Aorta (tissue), 5 donors: ENCODE measurements at regions not wholly inside any gene's neighbourhood (a gene's known extent, or its start where the extent isn't known, plus 50 kb on each side); places are given as distances from the start of the nearest gene placed in this dataset.

Experiments
- ATAC-seq: fragments of 200-7000 bp; cut with Tn5 transposase; one replicate; pipeline ENCODE4 v1.9.1; 2022; ENCODE audit warnings: moderate library complexity; ENCODE audit not compliant: low FRiP score
- DNase-seq, 2 donors: peaks; one replicate each; pipeline ENCODE4 v3.0.0-alpha.2; 2020
- H3K27ac ChIP-seq, 2 donors: one replicate each; pipeline ENCODE4 v1.5.1; 2013; ENCODE audit warnings: low read length in 2 of 2, mild to moderate bottlenecking in 2 of 2, moderate library complexity in 2 of 2, control low read depth in 1 of 2, inconsistent platforms in 1 of 2, low read depth in 1 of 2
- H3K27me3 ChIP-seq, 2 donors: one replicate each; pipeline ENCODE4 v1.6.1; 2013; ENCODE audit warnings: control low read depth in 1 of 2, low read length in 1 of 2, mild to moderate bottlenecking in 1 of 2, moderate library complexity in 1 of 2; ENCODE audit not compliant: insufficient read depth in 2 of 2, control insufficient read depth in 1 of 2
- H3K36me3 ChIP-seq, 2 donors: one replicate each; pipeline ENCODE4 v1.6.1; 2013; ENCODE audit warnings: control low read depth in 1 of 2, low read length in 1 of 2, mild to moderate bottlenecking in 1 of 2; ENCODE audit not compliant: insufficient read depth in 2 of 2, control insufficient read depth in 1 of 2
- H3K4me1 ChIP-seq, 2 donors: one replicate each; pipeline ENCODE4 v1.6.1; 2013; ENCODE audit warnings: low read length in 2 of 2, control low read depth in 1 of 2, mild to moderate bottlenecking in 1 of 2, moderate library complexity in 1 of 2; ENCODE audit not compliant: insufficient read depth in 2 of 2, control insufficient read depth in 1 of 2
- H3K4me3 ChIP-seq, 2 donors: one replicate each; pipeline ENCODE4 v1.5.1; 2013; ENCODE audit warnings: low read length in 2 of 2, control low read depth in 1 of 2, mild to moderate bottlenecking in 1 of 2
- H3K9me3 ChIP-seq: one replicate; pipeline ENCODE4 v1.6.1; 2013; ENCODE audit warnings: mild to moderate bottlenecking, low read length; ENCODE audit not compliant: control insufficient read depth
- WGBS, 2 donors: extraction: QIAGEN DNeasy Blood & Tissue Kit; methylation state at CpG; one replicate each; pipeline ENCODE4 v1.1.7; 2013; 5-methylcytosine and 5-hydroxymethylcytosine counted together
- intact Hi-C, 2 donors: fragments of 100-400 bp; cut with DNase I; formaldehyde crosslinking; loops; one replicate each; pipeline versions ENCODE4 v1.14.2 to v1.15.0; 2022
- donor health status: healthy with polysubstance abuse.
- donor health status: Bipolar disorder and iron deficiency.
- donor health status: DM: no; HTN: no; CAD: no.
- donor health status: DM: no; HTN: no; CAD: no.
- donor health status: DM: yes; HTN: yes; CAD: no.

- intact Hi-C loops, result no loop called here
- no peak for ATAC-seq
These were observed 553.9 kb upstream of the POM121L12 start for GRCh38 chr7:52481571-52481970.

GRCh38 chr7:52479990-52480389, 555.4 kb upstream of the POM121L12 start:
- Histone ChIP-seq H3K9me3 (no peaks in the 10 kb centered on the region), H3K27me3 (no peaks in the 10 kb centered on the region), H3K27ac (no peak overlapping the region), H3K4me3 (no peak overlapping the region), H3K36me3 (no peaks in the 10 kb centered on the region), H3K4me1 (no peaks in the 10 kb centered on the region)
- DNase-seq (no peak), ATAC-seq (no peak)
- intact Hi-C loops, result no loop called here

More at GRCh38 chr7:52481571-52481970, 553.9 kb upstream of the POM121L12 start:
- DNase-seq, result no peak
- Histone ChIP-seq H3K4me1 (no peaks in the 10 kb centered on the region), H3K27ac (no peak overlapping the region), H3K27me3 (no peaks in the 10 kb centered on the region), H3K36me3 (no peaks in the 10 kb centered on the region), H3K9me3 (no peaks in the 10 kb centered on the region), H3K4me3 (no peak overlapping the region)
- 57 to 59% methylated on average over 2 of the region's 2 CpGs for WGBS, 2 donors

GRCh38 chr7:52475001-52475582, 560.3 kb upstream of the POM121L12 start:
- H3K4me3 ChIP-seq, result no peak overlapping the region
- H3K36me3 ChIP-seq, result no peaks in the 10 kb centered on the region
- no peaks in the 10 kb centered on the region for H3K9me3 ChIP-seq
- no peak overlapping the region for H3K27ac ChIP-seq
- no peak for DNase-seq
- ATAC-seq, result no peak
- no peaks in the 10 kb centered on the region for H3K4me1 ChIP-seq
- intact Hi-C loops, result no loop called here
- H3K27me3 ChIP-seq, result no peaks in the 10 kb centered on the region

GRCh38 chr7:52473756-52474155, 561.7 kb upstream of the POM121L12 start:
- WGBS, 2 donors, result 47 to 63% methylated on average over 1 of the region's 1 CpG
- H3K4me1 ChIP-seq, result no peaks in the 10 kb centered on the region
- H3K27ac ChIP-seq, result no peak overlapping the region
- intact Hi-C loops, result no loop called here
- no peaks in the 10 kb centered on the region for H3K27me3 ChIP-seq
- no peak for DNase-seq
- no peak for ATAC-seq
- no peaks in the 10 kb centered on the region for H3K36me3 ChIP-seq
- H3K9me3 ChIP-seq, result no peaks in the 10 kb centered on the region
- no peak overlapping the region for H3K4me3 ChIP-seq

GRCh38 chr7:52472006-52472620, 563.3 kb upstream of the POM121L12 start:
- Histone ChIP-seq H3K4me3 (no peak overlapping the region), H3K27me3 (no peaks in the 10 kb centered on the region), H3K4me1 (no peaks in the 10 kb centered on the region), H3K36me3 (no peaks in the 10 kb centered on the region), H3K27ac (no peak overlapping the region), H3K9me3 (no peaks in the 10 kb centered on the region)
- DNase-seq (no peak), ATAC-seq (no peak)
- whole genome bisulfite sequencing, 2 donors, result 81 to 82% methylated on average over 4 of the region's 4 CpGs
- intact Hi-C loops, result no loop called here

GRCh38 chr7:52465216-52465615, 570.2 kb upstream of the POM121L12 start:
- Histone ChIP-seq H3K9me3 (peaks cover 2% of the 10 kb centered on the region), H3K27me3 (no peaks in the 10 kb centered on the region), H3K4me1 (no peaks in the 10 kb centered on the region), H3K27ac (no peak overlapping the region), H3K4me3 (no peak overlapping the region), H3K36me3 (no peaks in the 10 kb centered on the region)
- no peak for DNase-seq
- 85 to 94% methylated on average over 1 of the region's 1 CpG for WGBS, 2 donors
- intact Hi-C loops, result no loop called here
- no peak for ATAC-seq

GRCh38 chr7:52463341-52463740, 572.1 kb upstream of the POM121L12 start:
- Histone ChIP-seq H3K4me1 (no peaks in the 10 kb centered on the region), H3K4me3 (no peak overlapping the region), H3K36me3 (no peaks in the 10 kb centered on the region), H3K27me3 (no peaks in the 10 kb centered on the region), H3K27ac (no peak overlapping the region), H3K9me3 (peaks cover 2% of the 10 kb centered on the region)
- DNase-seq, result no peak
- 78 to 85% methylated on average over 3 of the region's 3 CpGs for WGBS, 2 donors
- intact Hi-C loops, result no loop called here
- no peak for ATAC-seq

GRCh38 chr7:52462474-52462873, 573.0 kb upstream of the POM121L12 start:
- Histone ChIP-seq H3K9me3 (peaks cover 2% of the 10 kb centered on the region), H3K27me3 (no peaks in the 10 kb centered on the region), H3K4me1 (no peaks in the 10 kb centered on the region), H3K27ac (no peak overlapping the region), H3K4me3 (no peak overlapping the region), H3K36me3 (no peaks in the 10 kb centered on the region)
- WGBS, 2 donors, result 87 to 88% methylated on average over 3 of the region's 3 CpGs
- no peak for DNase-seq
- intact Hi-C loops, result no loop called here
- no peak for ATAC-seq

- Histone ChIP-seq H3K36me3 (no peaks in the 10 kb centered on the region), H3K27ac (no peak overlapping the region), H3K4me1 (no peaks in the 10 kb centered on the region), H3K27me3 (no peaks in the 10 kb centered on the region), H3K4me3 (no peak overlapping the region), H3K9me3 (no peaks in the 10 kb centered on the region)
- DNase-seq, result no peak
- 89 to 90% methylated on average over 8 of the region's 8 CpGs for WGBS, 2 donors
- ATAC-seq, result no peak
- intact Hi-C loops, result no loop called here
These were observed 579.9 kb upstream of the POM121L12 start for GRCh38 chr7:52455571-52455970.
